NCI-H1417 treated with DMSO at 0.1 percent for 48 hours (cell line): ENCODE measurements at regions not wholly inside any gene's neighbourhood (a gene's known extent, or its start where the extent isn't known, plus 50 kb on each side); places are given as distances from the start of the nearest gene placed in this dataset.

Experiments
- DNase-seq: peaks from one replicate; lab custom pipeline; 2025; lab: John Stamatoyannopoulos, UW

DNA sequence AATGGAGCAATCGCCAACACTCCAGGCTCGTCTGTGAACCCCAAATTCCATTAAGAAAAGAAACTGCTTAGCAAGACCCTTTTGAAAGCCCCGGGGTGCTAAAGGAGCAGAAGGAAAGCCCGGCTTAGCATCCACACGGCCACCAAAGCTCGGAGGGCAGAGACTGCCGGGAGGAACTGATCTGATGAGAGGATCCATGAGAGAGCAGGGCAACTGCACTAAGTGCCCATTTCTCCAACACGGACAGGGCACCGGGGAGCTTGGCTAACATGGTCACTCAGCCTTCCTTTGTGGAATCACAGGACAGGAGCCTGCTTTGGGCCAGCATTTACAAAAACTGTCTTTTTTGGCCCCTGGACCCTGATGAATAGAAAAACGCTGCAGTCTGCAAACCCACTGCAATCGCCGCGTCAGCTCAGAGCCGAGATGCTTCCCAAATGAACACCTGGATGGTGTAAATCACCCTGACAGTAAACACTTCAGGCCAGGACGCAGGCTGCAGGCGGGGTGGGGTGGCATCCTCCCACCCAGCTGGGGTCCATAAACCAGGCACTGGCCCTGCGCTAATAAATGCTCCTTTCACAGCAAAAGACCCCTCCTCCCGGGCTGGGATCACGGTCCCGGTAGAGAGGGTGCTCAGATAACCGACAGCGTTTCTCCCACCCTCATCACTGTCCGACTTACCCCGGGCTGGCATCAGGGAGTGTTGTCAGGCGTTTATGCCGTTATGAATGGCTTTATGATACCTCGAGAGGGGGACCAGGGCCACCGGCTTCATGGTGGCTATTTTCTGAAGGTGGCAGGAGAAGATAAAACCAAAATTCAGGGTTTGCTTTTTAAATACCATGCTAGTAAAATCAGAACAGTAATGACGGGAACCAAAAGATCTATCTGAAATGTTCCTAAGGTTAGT is 299.5 kb downstream of the IRF8 start:
- DNase-seq = peak; percentile 5

DNA sequence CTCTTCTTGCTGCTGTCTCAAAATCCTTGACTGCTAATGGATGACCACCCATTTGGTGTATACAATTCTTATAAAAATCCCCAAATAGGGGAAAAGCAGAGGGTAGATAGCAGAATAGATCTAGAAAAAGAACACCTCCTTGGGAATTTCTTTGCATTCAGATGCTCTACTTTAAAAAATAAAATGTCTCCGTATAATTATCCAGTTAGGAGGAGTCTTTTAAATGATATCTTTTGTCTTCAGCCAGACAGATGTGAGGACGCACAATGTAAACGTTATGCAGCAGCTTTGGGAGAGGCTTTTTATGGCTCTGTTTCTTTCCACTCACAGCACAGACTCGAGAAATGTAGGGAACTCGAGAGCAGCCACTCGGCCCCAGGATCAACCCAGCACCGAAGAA is 300.2 kb downstream of the IRF8 start:
- no peak for DNase-seq

DNA sequence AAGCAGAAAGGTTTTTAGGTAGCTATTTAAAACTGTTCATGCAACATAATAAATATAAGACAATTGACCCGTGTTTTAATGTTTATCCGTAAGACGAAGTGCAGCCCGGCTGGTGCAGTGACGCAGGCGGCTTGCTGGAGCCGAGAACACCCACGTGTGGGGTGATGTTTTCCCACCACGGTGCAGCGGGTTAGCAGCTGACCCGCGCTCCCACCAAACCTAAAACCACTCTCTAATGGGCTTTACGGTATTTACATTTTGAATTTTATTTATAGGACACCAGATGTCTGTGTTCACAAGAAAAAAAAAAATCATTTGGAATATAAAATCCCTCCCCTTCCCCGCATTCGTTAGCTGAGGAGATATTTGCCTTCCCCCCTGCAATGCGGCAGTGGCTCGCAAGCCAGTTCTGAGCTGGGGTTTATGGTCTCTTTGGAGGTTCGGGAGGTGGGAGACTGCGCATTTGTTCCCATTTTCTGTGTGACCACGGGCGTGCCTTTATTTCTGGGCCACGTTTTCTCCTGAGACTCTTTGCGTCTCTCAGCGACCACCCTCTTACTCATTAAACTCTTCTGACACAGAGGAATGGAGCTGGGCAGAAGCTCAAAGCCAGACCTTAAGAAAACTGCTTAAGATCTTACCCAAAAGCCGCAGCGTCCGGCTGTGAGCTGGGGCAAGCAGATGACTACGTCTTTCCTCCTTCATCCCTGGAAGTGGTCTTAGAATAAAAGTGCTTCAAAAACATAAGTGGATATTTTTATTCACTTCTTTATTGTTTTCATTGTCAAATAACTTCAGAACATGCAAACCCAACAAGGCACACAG is 301.1 kb downstream of the IRF8 start:
- no peak for DNase-seq

DNA sequence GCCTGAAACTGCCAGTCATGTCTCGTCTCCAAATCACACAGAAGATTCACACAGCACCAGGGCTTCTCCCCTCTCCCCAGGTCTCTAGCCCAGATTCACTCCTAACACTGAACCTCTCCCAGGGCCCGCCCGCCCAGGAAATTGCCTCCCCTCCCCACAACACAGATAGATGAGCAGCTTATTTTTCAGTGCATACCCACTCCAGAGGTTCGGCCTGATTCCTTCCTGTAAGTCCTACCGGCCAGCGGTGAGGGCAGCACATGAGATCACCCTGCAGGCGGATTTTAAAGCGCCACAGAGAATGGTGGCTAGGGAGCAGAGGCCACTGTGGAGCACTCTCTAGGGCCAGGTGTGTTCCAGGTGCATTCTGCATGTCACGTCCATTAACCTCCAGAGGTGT is 301.8 kb downstream of the IRF8 start:
- DNase-seq = no peak

DNA sequence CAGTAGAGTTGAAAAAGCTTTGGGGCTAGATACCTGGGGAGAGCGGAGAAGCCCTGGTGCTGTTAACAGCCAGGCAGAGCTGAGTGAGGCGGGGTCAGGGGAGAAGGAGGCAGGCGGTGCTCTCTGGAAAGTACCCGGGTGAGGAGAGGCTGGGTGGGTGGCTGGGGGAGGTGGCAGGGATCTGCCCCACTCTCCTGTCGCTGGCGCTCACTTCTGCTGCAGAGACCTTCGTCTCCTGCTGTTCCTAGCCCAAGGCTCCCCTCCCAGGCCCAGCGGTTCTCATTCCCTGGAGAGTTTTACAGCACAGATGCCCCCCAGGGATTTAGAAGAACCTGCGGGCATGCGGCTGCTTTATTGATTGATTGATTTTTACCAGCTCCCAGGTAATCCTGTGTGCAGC is 302.8 kb downstream of the IRF8 start:
- no peak for DNase-seq

DNA sequence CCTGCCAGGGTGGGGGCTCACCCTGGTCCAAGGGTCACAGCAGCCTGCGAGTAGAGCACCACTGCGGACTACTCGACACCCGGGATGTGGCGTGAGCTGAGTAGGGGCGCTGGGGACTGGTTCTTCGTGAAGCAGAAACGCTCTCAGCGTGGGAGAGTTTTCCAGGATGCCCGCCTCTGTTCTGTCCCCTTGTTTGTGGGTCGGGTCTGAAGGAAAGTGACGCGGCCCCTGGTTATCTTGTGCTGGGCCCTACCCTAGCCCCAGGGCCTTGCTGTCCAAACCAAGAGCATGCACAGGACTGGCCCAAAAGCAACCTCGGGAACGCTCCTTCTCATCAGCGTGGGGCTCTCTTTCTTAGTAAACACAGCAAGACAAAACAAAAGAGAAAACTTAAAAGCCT is 303.3 kb downstream of the IRF8 start:
- DNase-seq = no peak

DNA sequence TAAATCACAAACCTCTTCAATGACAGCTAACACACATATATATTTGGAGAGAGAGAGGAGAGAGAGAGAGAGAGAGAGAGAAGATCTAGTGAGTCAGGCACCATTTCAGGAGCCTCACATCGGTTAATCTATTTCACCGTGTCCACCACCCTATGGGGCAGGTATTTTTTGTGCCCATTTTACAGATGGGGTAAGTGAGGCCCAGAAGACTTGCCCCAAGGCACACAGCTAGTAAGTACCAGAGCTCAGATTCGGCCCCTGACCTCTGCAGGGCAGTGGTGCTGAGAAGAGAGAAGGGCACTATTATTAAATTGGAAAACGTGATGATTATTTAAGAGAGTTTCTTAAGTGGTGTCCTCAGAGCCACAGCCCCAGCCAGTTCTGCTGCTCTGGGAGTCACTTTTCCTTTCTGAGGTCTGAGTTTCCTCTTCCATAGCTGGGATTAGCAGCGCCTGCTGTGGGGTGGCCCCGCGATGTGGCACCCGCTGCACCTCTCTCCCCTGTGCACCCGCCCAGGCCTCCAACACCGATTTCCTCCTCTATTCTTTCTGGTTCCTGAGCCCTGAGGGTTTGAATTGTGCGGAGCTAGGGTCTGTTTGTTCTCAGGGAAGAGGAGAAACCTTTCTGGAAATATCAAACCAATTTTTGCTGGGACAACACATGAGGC is 303.9 kb downstream of the IRF8 start:
- DNase-seq = no peak

DNA sequence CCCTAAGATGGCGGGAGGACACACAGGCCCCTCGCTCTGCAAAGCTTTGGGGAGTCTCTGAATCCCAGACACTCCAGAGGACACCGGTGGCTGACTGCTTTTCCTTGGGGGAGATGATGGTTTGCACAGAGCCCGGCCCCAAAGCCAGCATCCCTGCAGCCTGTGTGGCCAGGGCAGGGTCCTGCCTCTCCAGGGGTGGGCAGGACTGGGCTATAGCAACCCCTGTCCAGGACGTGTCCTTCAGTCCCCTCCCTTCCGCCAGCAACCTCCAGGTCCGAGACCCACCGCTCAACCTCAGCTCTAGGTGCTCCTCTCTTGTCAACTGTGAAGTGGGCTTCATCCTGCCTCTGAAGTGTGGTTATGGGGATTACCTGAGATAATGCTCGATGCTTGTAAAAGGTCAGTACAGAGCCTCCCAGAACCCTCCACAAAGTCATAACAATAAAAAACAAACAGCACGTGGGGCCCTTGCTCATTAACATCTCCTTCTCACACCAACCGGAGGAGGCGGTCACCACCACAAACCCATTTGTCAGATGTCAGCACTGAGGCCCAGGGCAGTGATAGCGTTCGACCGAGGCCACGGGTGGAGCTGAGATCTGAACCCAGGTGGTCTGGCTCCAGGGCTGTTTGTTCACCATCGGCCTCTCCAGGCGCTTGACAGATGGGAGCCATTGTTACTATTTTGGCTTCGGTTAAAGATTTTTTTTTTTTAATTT is 304.8 kb downstream of the IRF8 start:
- no peak for DNase-seq

DNA sequence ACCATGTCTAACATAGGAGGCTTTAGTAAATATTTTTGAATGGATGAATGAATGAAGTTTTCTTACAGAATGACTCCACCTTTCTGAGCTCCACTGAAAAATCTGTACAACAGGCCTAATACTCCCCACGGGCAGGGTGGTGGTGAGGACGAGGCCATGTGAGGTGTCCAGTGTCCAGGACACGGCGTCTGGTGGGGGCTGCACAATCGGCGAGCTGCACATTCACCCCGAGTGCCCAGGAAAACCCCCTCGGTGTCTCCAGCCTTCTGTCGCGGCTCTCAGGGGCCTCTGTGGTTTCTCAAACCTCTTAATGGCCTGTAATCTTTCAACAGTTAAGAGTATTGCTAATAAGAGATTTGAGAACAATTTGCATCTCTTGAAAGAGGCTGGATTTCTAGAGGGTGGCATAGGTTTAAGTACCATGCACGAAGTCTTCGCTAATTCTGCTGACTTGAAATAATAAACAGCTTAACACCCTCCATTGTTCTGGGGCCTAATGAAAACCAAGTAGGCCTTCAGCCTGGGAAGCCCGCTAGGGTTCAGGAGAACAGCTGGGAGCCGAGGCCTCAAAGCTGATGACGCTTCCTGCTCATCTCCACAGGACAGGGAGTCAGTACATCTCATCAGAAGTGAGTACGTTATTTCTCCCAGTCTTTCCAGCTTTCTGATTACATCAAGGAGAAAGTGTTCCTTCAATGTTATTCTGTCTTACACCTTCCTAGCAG is 304.6 kb upstream of the FOXF1 start:
- DNase-seq = no peak

DNA sequence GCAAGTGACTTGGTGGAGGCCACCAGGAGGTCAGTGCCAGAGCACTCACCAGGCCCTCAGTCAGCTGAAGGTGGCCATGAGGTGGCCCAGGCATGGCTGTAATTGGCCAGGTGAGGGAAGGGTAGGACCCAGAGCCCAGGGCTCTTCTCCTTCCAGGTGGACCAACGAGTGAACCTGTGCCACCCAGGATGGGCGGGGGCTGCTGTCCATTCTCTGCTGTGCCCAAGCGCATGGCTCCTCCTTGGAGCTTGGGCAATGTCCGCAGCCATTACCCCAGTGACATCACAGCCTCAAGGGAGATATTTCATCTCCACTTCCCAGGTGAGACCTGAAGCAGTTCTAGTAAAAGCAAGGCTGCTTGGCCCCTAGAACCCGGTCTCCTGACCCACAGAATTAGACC is 303.0 kb upstream of the FOXF1 start:
- DNase-seq = no peak

DNA sequence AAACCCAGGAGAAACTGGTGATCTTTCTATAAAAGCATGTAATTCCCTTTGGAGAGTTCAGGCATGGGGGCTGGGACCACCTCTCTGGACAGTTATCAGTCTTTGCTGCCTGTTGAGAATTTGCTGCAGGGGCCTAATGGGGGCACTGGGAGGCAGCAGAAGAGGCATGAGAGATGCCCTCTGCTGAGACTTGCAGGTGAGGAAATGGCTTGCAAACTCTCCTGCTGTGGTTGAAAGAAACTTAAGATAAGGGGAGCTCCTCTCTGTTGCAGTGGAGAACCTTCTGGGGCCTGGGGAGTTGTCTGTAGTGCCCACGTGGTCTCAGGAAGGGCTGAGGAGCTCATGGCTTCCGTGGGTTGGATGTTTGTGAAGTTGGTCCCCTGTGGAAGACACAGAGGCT is 301.1 kb upstream of the FOXF1 start:
- no peak for DNase-seq

DNA sequence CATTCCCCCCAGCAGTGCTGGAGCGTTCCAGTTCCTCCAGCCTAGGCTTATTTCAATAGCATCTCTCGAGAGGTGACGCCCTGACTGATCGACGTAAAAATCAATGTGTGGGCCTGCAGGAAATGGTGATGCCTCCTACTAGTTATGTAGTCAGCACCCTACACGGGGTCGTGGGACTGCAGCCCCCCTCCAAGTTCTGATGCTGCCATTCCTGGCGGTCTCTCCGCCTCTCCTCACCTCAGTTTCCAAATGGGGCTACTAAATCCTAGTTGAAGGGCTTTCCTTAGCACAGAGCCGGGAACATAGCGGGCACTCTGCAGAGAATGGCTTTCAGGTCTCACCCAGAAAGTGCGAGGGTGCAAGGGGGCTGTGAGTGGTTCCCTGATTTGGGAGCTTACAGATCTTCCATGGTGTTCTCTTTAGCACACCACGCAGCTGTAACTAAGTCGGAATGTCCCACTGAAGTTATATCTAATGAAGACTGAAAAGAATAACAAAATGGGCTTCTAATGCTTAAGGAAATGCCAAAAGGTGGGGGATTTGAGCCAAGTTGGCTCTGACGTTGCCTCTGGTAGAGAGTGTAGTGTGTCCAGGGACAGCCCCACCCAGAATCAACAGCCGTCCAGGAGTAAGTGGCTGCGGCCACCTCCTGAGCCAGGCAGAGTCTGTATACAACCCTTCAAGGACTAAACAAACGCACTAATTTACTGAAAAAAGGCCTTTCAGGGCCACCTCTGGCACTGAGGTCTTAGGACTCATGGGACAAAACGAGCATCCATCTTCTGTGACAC is 299.7 kb upstream of the FOXF1 start:
- DNase-seq = no peak

DNA sequence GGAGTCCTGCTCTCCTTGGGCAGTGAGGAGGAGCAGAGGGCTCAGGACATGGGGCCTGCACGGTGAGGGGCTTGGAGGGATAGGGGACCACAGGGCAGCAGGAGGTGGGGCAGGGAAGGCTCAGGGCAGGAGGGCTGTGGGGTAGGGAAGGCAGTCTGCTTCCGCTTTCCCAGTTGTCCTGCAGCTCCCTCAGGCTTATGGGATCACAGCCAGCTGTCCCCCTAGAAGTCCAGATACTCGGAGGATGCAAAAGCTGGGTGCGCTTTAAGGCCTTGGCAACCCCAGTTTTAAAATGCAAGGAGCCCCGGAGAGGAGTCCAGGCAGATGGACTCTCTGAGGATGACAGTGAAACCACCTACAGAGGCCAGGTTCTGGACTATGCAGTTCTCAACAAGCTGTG is 299.1 kb upstream of the FOXF1 start:
- DNase-seq = no peak

DNA sequence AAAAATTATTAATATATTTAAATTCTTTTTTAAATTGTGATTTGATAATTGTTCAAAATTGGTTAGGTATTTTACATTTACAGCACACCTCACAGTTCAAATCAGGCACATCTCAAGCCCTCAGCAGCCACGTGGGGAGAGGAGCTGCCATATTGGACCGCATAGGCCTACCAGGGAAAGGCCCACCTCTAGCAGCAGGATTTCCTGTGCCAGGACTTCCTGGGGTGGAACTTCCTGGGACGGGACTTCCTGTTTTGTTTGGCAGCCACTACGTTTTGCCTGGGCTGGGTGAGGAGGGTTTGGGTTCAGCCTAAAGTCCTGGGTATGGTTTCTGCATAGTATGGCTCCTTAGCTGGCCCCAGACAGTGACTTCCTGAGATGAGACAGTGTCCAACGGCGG is 298.5 kb upstream of the FOXF1 start:
- no peak for DNase-seq

DNA sequence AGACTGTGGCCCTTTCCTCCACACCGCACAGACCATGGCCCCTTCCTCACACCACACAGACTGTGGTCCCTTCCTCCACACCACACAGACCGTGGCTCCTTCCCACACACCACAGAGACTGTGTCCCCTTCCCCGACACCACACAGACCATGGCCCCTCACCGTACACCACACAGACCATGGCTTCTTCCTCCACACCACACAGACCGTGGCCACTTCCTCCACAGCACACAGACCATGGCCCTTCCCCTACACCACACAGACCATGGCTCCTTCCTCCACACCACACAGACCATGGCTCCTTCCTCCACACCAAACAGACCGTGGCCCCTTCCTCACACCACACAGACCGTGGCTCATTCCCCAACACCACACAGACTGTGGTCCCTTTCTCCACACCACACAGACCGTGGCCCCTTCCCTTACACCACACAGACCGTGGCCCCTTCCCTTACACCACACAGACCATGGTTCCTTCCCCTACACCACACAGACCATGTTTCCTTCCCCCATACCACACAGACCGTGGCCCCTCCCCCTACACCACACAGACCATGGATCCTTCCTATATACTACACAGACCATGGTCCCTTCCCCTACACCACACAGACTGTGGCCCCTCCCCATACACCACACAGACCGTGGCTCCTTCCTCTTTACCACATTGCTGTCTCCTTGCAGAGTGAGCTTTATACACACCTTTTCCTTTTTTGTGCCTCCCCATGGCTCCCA is 297.5 kb upstream of the FOXF1 start:
- DNase-seq = no peak

DNA sequence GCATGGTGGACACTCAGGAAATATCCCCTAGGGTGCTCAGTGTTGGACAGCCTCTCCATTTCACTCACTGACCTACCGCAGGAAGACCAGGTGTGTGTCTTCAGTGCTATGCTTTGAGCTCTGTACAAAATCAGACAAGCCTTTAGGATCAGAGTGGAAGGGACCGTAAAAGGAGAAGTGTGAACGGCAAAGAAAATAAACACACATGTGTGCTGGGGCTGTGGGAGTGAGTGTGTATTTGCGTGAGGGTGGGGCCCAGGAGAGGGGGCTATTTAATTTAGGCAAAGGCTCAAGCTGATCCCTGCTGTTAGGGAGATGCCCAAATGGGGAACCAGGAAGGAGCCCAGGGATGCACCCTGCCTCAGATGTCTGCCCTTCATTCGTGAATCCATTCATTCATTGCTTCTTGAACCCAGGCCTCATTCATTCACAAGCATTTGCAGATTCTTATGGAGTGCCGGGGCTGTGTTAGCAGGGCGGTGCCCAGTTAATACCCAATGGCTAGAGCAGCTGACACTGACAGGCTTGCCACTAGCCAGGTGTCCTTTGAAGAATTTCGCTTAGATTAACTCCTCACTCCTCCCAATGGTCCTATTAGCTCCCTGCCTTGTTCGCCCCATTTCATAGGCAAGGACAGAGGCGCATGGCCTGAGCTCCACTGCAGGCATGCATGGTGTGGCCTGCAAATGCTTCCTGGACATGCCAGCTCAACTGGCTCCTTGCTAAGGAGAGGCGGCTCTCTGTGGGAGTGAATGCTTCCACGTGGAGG is 296.7 kb upstream of the FOXF1 start:
- no peak for DNase-seq

DNA sequence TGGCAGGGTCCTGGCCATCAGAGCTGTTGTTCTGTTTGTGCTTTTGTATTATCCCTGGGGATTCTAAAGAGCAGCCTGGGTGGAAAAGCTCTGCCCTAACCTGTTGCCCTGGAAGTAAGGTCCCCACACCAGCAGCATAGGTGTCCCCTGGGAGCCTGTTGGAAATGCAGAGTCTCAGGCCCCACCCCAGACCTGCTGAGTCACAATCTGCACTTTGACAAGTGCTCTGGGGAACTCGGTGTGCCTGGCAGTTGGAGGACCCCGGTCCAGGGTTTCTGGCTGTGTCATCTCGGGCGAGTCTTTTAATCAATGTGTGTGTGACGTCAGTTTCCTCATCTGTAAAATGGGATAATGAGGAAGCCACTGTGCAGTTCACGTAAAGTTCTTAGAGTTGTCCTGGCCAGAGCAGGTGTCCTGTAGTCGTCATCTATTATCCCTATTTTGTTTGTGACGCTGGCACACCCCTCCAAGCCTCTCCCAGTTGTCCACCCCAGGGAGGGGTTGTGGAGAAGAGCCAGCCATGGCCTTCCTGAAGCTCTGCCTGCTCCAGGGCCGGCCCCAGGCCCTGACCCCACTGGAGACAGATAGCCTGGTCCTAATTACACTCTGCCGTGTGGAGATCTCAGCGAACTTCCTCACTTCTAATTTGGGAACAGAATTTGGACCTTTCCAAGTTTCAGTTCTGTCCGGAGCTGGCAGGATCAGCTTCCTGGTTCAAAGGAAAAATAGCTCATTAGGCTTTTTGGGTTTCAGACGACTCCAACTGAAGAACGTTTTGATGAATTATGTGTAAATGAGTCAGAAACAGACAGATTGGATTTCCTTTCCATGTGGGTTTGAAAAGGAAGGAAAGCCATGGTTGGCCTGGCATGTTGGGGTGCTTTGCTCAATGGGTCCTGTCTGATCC is 295.7 kb upstream of the FOXF1 start:
- no peak for DNase-seq
